ENCODE measurements at regions not wholly inside any gene's neighbourhood (a gene's known extent, or its start where the extent isn't known, plus 50 kb on each side); places are given as distances from the start of the nearest gene placed in this dataset.

DNA sequence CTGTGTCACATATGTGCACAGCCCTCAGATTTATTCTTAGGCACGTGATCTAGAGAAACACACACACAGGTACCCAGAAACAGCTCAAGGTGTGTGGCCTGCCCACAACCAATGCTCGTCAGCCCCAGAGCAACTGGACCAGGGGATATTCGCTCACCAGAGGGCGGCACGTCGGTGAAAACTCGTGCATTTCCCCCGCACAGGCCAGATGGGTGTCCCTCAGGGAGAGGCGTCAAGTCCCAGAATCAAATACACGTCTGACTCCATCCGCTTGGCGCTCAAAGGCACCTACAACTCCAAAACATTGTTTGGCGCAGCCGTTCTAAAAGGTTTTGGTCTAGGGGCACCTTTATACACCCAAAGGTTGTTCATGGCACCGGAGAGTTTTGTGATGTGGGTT, 429.0 kb downstream of the BRD1 start:
- Histone ChIP-seq H3K27ac (ENCODE audit: low read length) (no peak overlapping the region), H3K79me2 (ENCODE audit: low read length) (no peaks in the 10 kb centered on the region), H4K20me1 (ENCODE audit: insufficient read depth, low read length) (no peaks in the 10 kb centered on the region), H3K9ac (ENCODE audit: low read length) (no peak overlapping the region), H3K4me3 (ENCODE audit: low read length) (no peak overlapping the region), H3K9me2 (replicated peaks; ENCODE audit: insufficient read depth, low read length) (no peaks in the 10 kb centered on the region), H2AFZ (ENCODE audit: low read length) (no peak overlapping the region), H3K4me2 (ENCODE audit: low read depth, low read length) (no peak overlapping the region), H3F3A (ENCODE audit: insufficient read depth, low read length) (no peaks in the 10 kb centered on the region), H3K36me3 (replicated peaks; ENCODE audit: insufficient read depth, low read length) (no peaks in the 10 kb centered on the region), H3K27me3 (replicated peaks; ENCODE audit: insufficient read depth, low read length) (no peaks in the 10 kb centered on the region), H3K4me1 (ENCODE audit: low read length) (no peaks in the 10 kb centered on the region), H3K9me3 (replicated peaks; ENCODE audit: insufficient read depth, low read length) (no peaks in the 10 kb centered on the region)
- DNase-seq = no peak
- TF ChIP-seq, protein P1, sequence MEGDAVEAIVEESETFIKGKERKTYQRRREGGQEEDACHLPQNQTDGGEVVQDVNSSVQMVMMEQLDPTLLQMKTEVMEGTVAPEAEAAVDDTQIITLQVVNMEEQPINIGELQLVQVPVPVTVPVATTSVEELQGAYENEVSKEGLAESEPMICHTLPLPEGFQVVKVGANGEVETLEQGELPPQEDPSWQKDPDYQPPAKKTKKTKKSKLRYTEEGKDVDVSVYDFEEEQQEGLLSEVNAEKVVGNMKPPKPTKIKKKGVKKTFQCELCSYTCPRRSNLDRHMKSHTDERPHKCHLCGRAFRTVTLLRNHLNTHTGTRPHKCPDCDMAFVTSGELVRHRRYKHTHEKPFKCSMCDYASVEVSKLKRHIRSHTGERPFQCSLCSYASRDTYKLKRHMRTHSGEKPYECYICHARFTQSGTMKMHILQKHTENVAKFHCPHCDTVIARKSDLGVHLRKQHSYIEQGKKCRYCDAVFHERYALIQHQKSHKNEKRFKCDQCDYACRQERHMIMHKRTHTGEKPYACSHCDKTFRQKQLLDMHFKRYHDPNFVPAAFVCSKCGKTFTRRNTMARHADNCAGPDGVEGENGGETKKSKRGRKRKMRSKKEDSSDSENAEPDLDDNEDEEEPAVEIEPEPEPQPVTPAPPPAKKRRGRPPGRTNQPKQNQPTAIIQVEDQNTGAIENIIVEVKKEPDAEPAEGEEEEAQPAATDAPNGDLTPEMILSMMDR (IDR thresholded peaks at IDR 0.05; ENCODE audit: low read length) = no peak
- TF ChIP-seq EZH2phosphoT487 (IDR thresholded peaks at IDR 0.05; ENCODE audit: low read length) (no peak), EZH2 (optimal IDR thresholded peaks at IDR 0.05; ENCODE audit: low read depth, low read length) (no peak)

DNA sequence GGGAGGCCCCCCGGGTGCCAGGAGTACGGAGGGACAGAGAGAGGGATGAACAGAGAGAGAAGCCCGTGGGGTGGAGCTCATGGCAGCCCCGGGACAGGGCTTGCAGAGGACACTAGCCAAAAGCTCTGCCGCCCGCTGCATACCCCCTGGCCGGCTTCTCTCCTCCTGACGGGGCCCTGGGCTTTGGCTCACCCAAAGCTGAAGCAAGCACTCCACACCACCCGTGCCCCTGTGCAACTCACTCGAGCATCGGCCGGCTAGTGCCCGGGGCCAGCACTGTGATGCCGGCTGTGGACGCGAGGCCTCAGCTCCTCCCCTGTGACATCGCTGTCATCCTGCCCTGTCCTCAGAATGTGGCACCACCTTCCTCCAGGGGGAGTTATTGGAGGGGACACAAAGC, 429.6 kb downstream of the BRD1 start:
- no peaks in the 10 kb centered on the region for H3K4me1 ChIP-seq (ENCODE audit: low read length)

DNA sequence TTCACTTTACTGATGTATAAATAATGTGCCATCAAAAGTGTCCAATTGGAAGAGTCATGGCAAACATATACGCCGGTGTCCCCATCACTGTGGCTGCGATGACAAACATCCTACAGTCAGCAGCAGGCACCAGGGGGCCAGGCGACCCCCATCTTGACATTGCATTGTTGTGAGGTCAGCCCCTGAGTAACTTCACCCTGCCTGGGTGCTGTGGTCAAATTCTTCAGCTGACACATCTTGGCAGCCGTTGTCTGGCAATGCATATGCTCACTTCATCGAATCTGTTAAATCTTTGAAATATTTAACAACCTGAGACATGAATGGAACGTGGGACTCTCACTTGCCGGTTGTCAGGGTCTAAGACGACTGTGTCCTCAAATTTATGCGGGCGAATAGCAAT, 430.9 kb downstream of the BRD1 start:
- Histone ChIP-seq H3K9me2 (replicated peaks; ENCODE audit: insufficient read depth, low read length) (no peaks in the 10 kb centered on the region), H3K27ac (ENCODE audit: low read length) (no peak overlapping the region), H3K79me2 (ENCODE audit: low read length) (no peaks in the 10 kb centered on the region), H4K20me1 (ENCODE audit: insufficient read depth, low read length) (no peaks in the 10 kb centered on the region), H3K4me2 (ENCODE audit: low read depth, low read length) (no peak overlapping the region), H2AFZ (ENCODE audit: low read length) (no peak overlapping the region), H3K4me3 (ENCODE audit: low read length) (no peak overlapping the region), H3K4me1 (ENCODE audit: low read length) (no peaks in the 10 kb centered on the region), H3F3A (ENCODE audit: insufficient read depth, low read length) (no peaks in the 10 kb centered on the region), H3K27me3 (replicated peaks; ENCODE audit: insufficient read depth, low read length) (no peaks in the 10 kb centered on the region), H3K36me3 (replicated peaks; ENCODE audit: insufficient read depth, low read length) (no peaks in the 10 kb centered on the region), H3K9ac (ENCODE audit: low read length) (no peak overlapping the region), H3K9me3 (replicated peaks; ENCODE audit: insufficient read depth, low read length) (no peaks in the 10 kb centered on the region)
- DNase-seq = no peak
- TF ChIP-seq EZH2 (optimal IDR thresholded peaks at IDR 0.05; ENCODE audit: low read depth, low read length) = no peak
- no peak for TF ChIP-seq EZH2phosphoT487 (IDR thresholded peaks at IDR 0.05; ENCODE audit: low read length)
- TF ChIP-seq, protein P1 (IDR thresholded peaks at IDR 0.05; ENCODE audit: low read length) = no peak

More for the DNA sequence above, 429.6 kb downstream of the BRD1 start:
- Histone ChIP-seq H3K27ac (ENCODE audit: low read length) (no peak overlapping the region), H3K36me3 (replicated peaks; ENCODE audit: insufficient read depth, low read length) (no peaks in the 10 kb centered on the region), H3K27me3 (replicated peaks; ENCODE audit: insufficient read depth, low read length) (no peaks in the 10 kb centered on the region), H3K79me2 (ENCODE audit: low read length) (no peaks in the 10 kb centered on the region), H3K9me2 (replicated peaks; ENCODE audit: insufficient read depth, low read length) (no peaks in the 10 kb centered on the region), H3K9ac (ENCODE audit: low read length) (no peak overlapping the region), H3K4me3 (ENCODE audit: low read length) (no peak overlapping the region), H2AFZ (ENCODE audit: low read length) (no peak overlapping the region), H3F3A (ENCODE audit: insufficient read depth, low read length) (no peaks in the 10 kb centered on the region), H4K20me1 (ENCODE audit: insufficient read depth, low read length) (no peaks in the 10 kb centered on the region), H3K9me3 (replicated peaks; ENCODE audit: insufficient read depth, low read length) (no peaks in the 10 kb centered on the region), H3K4me2 (ENCODE audit: low read depth, low read length) (no peak overlapping the region)
- TF ChIP-seq EZH2phosphoT487 (IDR thresholded peaks at IDR 0.05; ENCODE audit: low read length) (no peak), EZH2 (optimal IDR thresholded peaks at IDR 0.05; ENCODE audit: low read depth, low read length) (no peak)
- TF ChIP-seq, protein P1 (IDR thresholded peaks at IDR 0.05; ENCODE audit: low read length) = no peak
- DNase-seq = no peak

Data from MM.1S (cell line).